A549 (cell line): ENCODE measurements at regions not wholly inside any gene's neighbourhood (a gene's known extent, or its start where the extent isn't known, plus 50 kb on each side); places are given as distances from the start of the nearest gene placed in this dataset.

ENCODE experiments used
- ATAC-seq, 2 experiments: fragments of 200-7000 bp in 1 of 2; fragments of >200 bp in 1 of 2; cut with Nextera tagmentation in 1 of 2; cut with Tn5 transposase in 1 of 2; 3 replicates each; pipeline versions ENCODE4 v1.8.0 to v1.9.1; 2018 to 2020; ENCODE audit warnings: mild to moderate bottlenecking in 1 of 2, moderate library complexity in 1 of 2
- CTCF ChIA-PET: fragments of 300-600 bp; sonication (Branson Sonifier 250); formaldehyde crosslinking; extraction: SDS; loops from one replicate; lab custom pipeline; 2021; ENCODE audit warnings: antibody characterized with exemption, inconsistent platforms; lab: Yijun Ruan, JAX
- POLR2A ChIA-PET: fragments of 350-600 bp; formaldehyde crosslinking; extraction: SDS; loops from one replicate; lab custom pipeline; 2021; ENCODE audit warnings: antibody characterized with exemption, inconsistent platforms; lab: Yijun Ruan, JAX
- DNase-seq, 2 experiments: peaks; one replicate each; pipeline versions ENCODE4 v3.0.0 to v3.0.0-alpha.2; 2011 to 2016; ENCODE audit warnings: low read depth in 1 of 2, low spot score in 1 of 2
- FAIRE-seq: peaks from 2 replicates; lab custom pipeline; 2011; peaks lifted over from hg19 to GRCh38; lab: Jason Lieb, UNC
- H3K27ac ChIP-seq, 2 experiments: fragments of >200 bp; sonication (Bioruptor Twin); formaldehyde crosslinking; 3 replicates each; pipeline ENCODE4 v1.5.1; 2016 to 2017
- H3K4me1 ChIP-seq: fragments of >200 bp; sonication (Bioruptor Twin); formaldehyde crosslinking; 3 replicates; pipeline ENCODE4 v1.6.1; 2016
- H3K4me2 ChIP-seq: fragments of >200 bp; sonication (Bioruptor Twin); formaldehyde crosslinking; 3 replicates; pipeline ENCODE4 v1.6.1; 2016
- H3K4me3 ChIP-seq: fragments of >200 bp; sonication (Bioruptor Twin); formaldehyde crosslinking; 3 replicates; pipeline ENCODE4 v1.5.1; 2016
- H3K9me3 ChIP-seq: fragments of >200 bp; sonication (Bioruptor Twin); formaldehyde crosslinking; 3 replicates; pipeline ENCODE4 v1.6.1; 2016
- ATOH8 ChIP-seq: fragments of 250-450 bp; sonication (Bioruptor Pico); IDR thresholded peaks from 2 replicates; pipeline ENCODE4 v1.5.0; 2020; ENCODE audit warnings: low read depth, mild to moderate bottlenecking, moderate library complexity
- BCL3 ChIP-seq: fragments of >200 bp; sonication (Bioruptor Twin); formaldehyde crosslinking; IDR thresholded peaks from 3 replicates; pipeline ENCODE4 v1.6.1; 2016
- CBX2 ChIP-seq: fragments of 200-600 bp; sonication (generic); IDR thresholded peaks from 2 replicates; pipeline ENCODE4 v1.6.1; 2016; ENCODE audit warnings: low read depth, mild to moderate bottlenecking, borderline replicate concordance
- CBX8 ChIP-seq: fragments of 200-600 bp; sonication (generic); IDR thresholded peaks from 2 replicates; pipeline ENCODE4 v1.6.1; 2016
- ELK1 ChIP-seq: fragments of 150-350 bp; IDR thresholded peaks from 2 replicates; pipeline ENCODE4 v1.6.1; 2014; ENCODE audit warnings: low read depth, mild to moderate bottlenecking, low read length
- FOSL2 ChIP-seq, 2 experiments: fragments of 450-650 bp in 1 of 2; fragments of >200 bp in 1 of 2; sonication (Bioruptor Twin) in 1 of 2; formaldehyde crosslinking; IDR thresholded peaks; 2 replicates each; pipeline versions ENCODE4 v1.5.0 to v1.6.1; 2016 to 2020; ENCODE audit warnings: mild to moderate bottlenecking in 1 of 2, moderate library complexity in 1 of 2
- HDAC2 ChIP-seq: fragments of 200-600 bp; sonication (generic); IDR thresholded peaks from 2 replicates; pipeline ENCODE4 v1.6.1; 2016
- HEYL ChIP-seq: fragments of 250-450 bp; sonication (Bioruptor Pico); IDR thresholded peaks from 2 replicates; pipeline ENCODE4 v1.8.0; 2021; ENCODE audit warnings: mild to moderate bottlenecking, moderate library complexity
- HMGXB4 ChIP-seq: fragments of 250-450 bp; sonication (Bioruptor Pico); IDR thresholded peaks from 2 replicates; pipeline ENCODE4 v1.5.0; 2021; ENCODE audit warnings: mild to moderate bottlenecking, moderate library complexity, borderline replicate concordance
- HOXA7 ChIP-seq: fragments of 250-450 bp; sonication (Bioruptor Pico); IDR thresholded peaks from 2 replicates; pipeline ENCODE4 v1.5.0; 2020; ENCODE audit warnings: mild to moderate bottlenecking, moderate library complexity
- HOXB13 ChIP-seq: fragments of 250-450 bp; sonication (Bioruptor Pico); IDR thresholded peaks from 2 replicates; pipeline ENCODE4 v1.5.0; 2020; ENCODE audit warnings: low read depth, mild to moderate bottlenecking, moderate library complexity
- HOXB5 ChIP-seq: fragments of 250-450 bp; sonication (Bioruptor Pico); IDR thresholded peaks from 2 replicates; pipeline ENCODE4 v1.5.0; 2020; ENCODE audit warnings: mild to moderate bottlenecking, moderate library complexity
- JUNB ChIP-seq: fragments of >200 bp; sonication (Bioruptor Twin); formaldehyde crosslinking; IDR thresholded peaks from 2 replicates; pipeline ENCODE4 v1.6.1; 2016
- KDM5A ChIP-seq: fragments of 200-600 bp; sonication (generic); IDR thresholded peaks from 2 replicates; pipeline ENCODE4 v1.6.1; 2016; ENCODE audit warnings: antibody characterized with exemption, mild to moderate bottlenecking
- MAZ ChIP-seq: fragments of 150-350 bp; IDR thresholded peaks from 2 replicates; pipeline ENCODE4 v1.6.1; 2014; ENCODE audit warnings: antibody characterized with exemption, low read depth, low read length, borderline replicate concordance
- MYC ChIP-seq: IDR thresholded peaks from 2 replicates; pipeline ENCODE4 v1.6.1; 2012; ENCODE audit warnings: mild to moderate bottlenecking, inconsistent platforms, low read length, improper control_type of control experiment, borderline replicate concordance
- PBX3 ChIP-seq: IDR thresholded peaks from 2 replicates; pipeline ENCODE4 v1.6.1; 2012
- RAD21 ChIP-seq, 2 experiments: fragments of >200 bp in 1 of 2; sonication (Bioruptor Twin) in 1 of 2; formaldehyde crosslinking in 1 of 2; IDR thresholded peaks in 1 of 2; conservative IDR thresholded peaks in 1 of 2; 2 replicates in 1 of 2; 3 replicates in 1 of 2; pipeline ENCODE4 v1.6.1; 2012 to 2018; ENCODE audit warnings: inconsistent platforms in 1 of 2
- RARB ChIP-seq: fragments of 250-450 bp; sonication (Bioruptor Pico); IDR thresholded peaks from 2 replicates; pipeline ENCODE4 v1.8.0; 2021; ENCODE audit warnings: mild to moderate bottlenecking, moderate library complexity
- RCOR1 ChIP-seq: fragments of 150-350 bp; IDR thresholded peaks from 2 replicates; pipeline ENCODE4 v1.6.1; 2014; ENCODE audit warnings: antibody characterized with exemption, low read length, low read depth
- RNF2 ChIP-seq: fragments of 200-600 bp; sonication (generic); IDR thresholded peaks from 2 replicates; pipeline ENCODE4 v1.6.1; 2016; ENCODE audit warnings: low read depth, mild to moderate bottlenecking, antibody characterized with exemption, moderate library complexity, borderline replicate concordance
- SMC3 ChIP-seq: fragments of >200 bp; sonication (Bioruptor Twin); formaldehyde crosslinking; IDR thresholded peaks from 3 replicates; pipeline ENCODE4 v1.6.1; 2018; ENCODE audit warnings: inconsistent platforms
- TP53 ChIP-seq: fragments of 250-450 bp; sonication (Bioruptor Pico); IDR thresholded peaks from 2 replicates; pipeline ENCODE4 v1.5.0; 2021; ENCODE audit warnings: mild to moderate bottlenecking, moderate library complexity
- WGBS: methylation state at CpG from one replicate; pipeline ENCODE4 v1.1.6; 2017; ENCODE audit errors: missing lambda C conversion rate; 5-methylcytosine and 5-hydroxymethylcytosine counted together

GRCh38 chr15:29873947-29874411 lies 51.7 kb upstream of the TJP1 start:
- 89% methylated on average over 9 of the region's 9 CpGs for WGBS
- ChIA-PET POLR2A (no interaction called here), CTCF (interaction anchor here (1.1 to 1.7 kb wide), 3 partner anchors 11 to 52 kb away, joined by 3 to 6 read pairs (median 6); no protein-coding TSS in a partner anchor)
- DNase-seq (no peak), FAIRE-seq (no peak), ATAC-seq (no peak)
- TF ChIP-seq MYC: no peak
- TF ChIP-seq KDM5A: no peak
- no peak for TF ChIP-seq HOXB5
- no peak for TF ChIP-seq RAD21 (conservative IDR thresholded peaks at IDR 0.05 in 1 of 2, IDR thresholded peaks at IDR 0.05 in 1 of 2)
- Histone ChIP-seq H3K4me2 (no peak overlapping the region), H3K9me3 (no peaks in the 10 kb centered on the region), H3K4me1 (no peaks in the 10 kb centered on the region), H3K27ac (no peak overlapping the region), H3K4me3 (no peak overlapping the region)

- Histone ChIP-seq H3K27ac (no peak overlapping the region), H3K4me1 (no peaks in the 10 kb centered on the region), H3K4me2 (no peak overlapping the region)
- FAIRE-seq (no peak), DNase-seq (no peak), ATAC-seq (no peak)
- WGBS: 81% methylated on average over 3 of the region's 3 CpGs
- CTCF ChIA-PET: interaction anchor here (0.8 to 1.7 kb wide), 5 partner anchors 9 to 53 kb away, joined by 3 to 6 read pairs (median 4); no protein-coding TSS in a partner anchor
- POLR2A ChIA-PET: no interaction called here
- TF ChIP-seq HDAC2 (no peak), CBX8 (no peak), ATOH8 (CRISPR knock-in tag) (no peak), HOXB13 (no peak), CBX2 (no peak), HEYL (no peak), TP53 (no peak), SMC3 (no peak), RCOR1 (no peak), RNF2 (no peak), HOXA7 (CRISPR knock-in tag) (no peak), MAZ (no peak), JUNB (no peak)
- TF ChIP-seq, all 56 proteins: peak for 0
- Histone ChIP-seq H3K9me3 (no peaks in the 10 kb centered on the region), H3K4me3 (no peak overlapping the region)
Measured at GRCh38 chr15:29873264-29873663, 51.0 kb upstream of the TJP1 start.

GRCh38 chr15:29872716-29873115 lies 50.4 kb upstream of the TJP1 start:
- FAIRE-seq (no peak), DNase-seq (no peak), ATAC-seq (no peak)
- ChIA-PET CTCF (interaction anchor here (0.8 to 1.7 kb wide), 4 partner anchors 8 to 53 kb away, joined by 3 to 6 read pairs (median 4); no protein-coding TSS in a partner anchor), POLR2A (no interaction called here)
- Histone ChIP-seq H3K4me1 (no peaks in the 10 kb centered on the region), H3K9me3 (no peaks in the 10 kb centered on the region), H3K27ac (no peak overlapping the region), H3K4me2 (no peak overlapping the region), H3K4me3 (no peak overlapping the region)
- TF ChIP-seq TP53: no peak
- TF ChIP-seq PBX3: no peak
- TF ChIP-seq HMGXB4 (CRISPR knock-in tag): no peak
- TF ChIP-seq RARB (CRISPR knock-in tag): no peak
- no peak for TF ChIP-seq ELK1
- no peak for TF ChIP-seq BCL3
- no peak for TF ChIP-seq FOSL2 (IDR thresholded peaks at IDR 0.05)
- TF ChIP-seq FOSL2 (CRISPR knock-in tag; IDR thresholded peaks at IDR 0.05): no peak
- no peak for TF ChIP-seq HDAC2
- WGBS: 88% methylated on average over 7 of the region's 7 CpGs
